Parathyroid adenoma (tissue), 2 donors: ENCODE measurements at regions not wholly inside any gene's neighbourhood (a gene's known extent, or its start where the extent isn't known, plus 50 kb on each side); places are given as distances from the start of the nearest gene placed in this dataset.
"Not testable (repeated sequence)": the region's sequence is repeated elsewhere in the genome, so short reads cannot be mapped to it uniquely, and the experiment has no call there.

Source experiments
- H2AFZ ChIP-seq: fragments of 300-600 bp; sonication (generic); one replicate; pipeline ENCODE4 v1.7.0; 2017; ENCODE audit warnings: antibody characterized with exemption, mild to moderate bottlenecking
- H3K27ac ChIP-seq: fragments of 300-600 bp; sonication (generic); one replicate; pipeline ENCODE4 v1.7.0; 2017
- H3K27me3 ChIP-seq: fragments of 300-600 bp; sonication (generic); one replicate; pipeline ENCODE4 v1.7.0; 2017; ENCODE audit warnings: low read length; ENCODE audit not compliant: control insufficient read depth, insufficient read depth
- H3K36me3 ChIP-seq: fragments of 300-600 bp; sonication (generic); one replicate; pipeline ENCODE4 v1.7.0; 2017; ENCODE audit warnings: low read length; ENCODE audit not compliant: control insufficient read depth, insufficient read depth
- H3K4me1 ChIP-seq: fragments of 300-600 bp; sonication (generic); one replicate; pipeline ENCODE4 v1.7.0; 2017; ENCODE audit warnings: control low read depth
- H3K4me2 ChIP-seq: fragments of 300-600 bp; sonication (generic); one replicate; pipeline ENCODE4 v1.7.0; 2017; ENCODE audit warnings: low read length
- H3K4me3 ChIP-seq: fragments of 300-600 bp; sonication (generic); one replicate; pipeline ENCODE4 v1.7.0; 2017; ENCODE audit warnings: low read depth, low read length
- H3K79me2 ChIP-seq: fragments of 300-600 bp; sonication (generic); one replicate; pipeline ENCODE4 v1.7.0; 2017; ENCODE audit warnings: control low read depth
- H3K9ac ChIP-seq: fragments of 300-600 bp; sonication (generic); one replicate; pipeline ENCODE4 v1.7.0; 2017; ENCODE audit warnings: mild to moderate bottlenecking
- H3K9me3 ChIP-seq: fragments of 300-600 bp; sonication (generic); one replicate; pipeline ENCODE4 v1.7.0; 2017; ENCODE audit warnings: low read length; ENCODE audit not compliant: control insufficient read depth
- CTCF ChIP-seq: fragments of 300-600 bp; sonication (generic); IDR thresholded peaks from one replicate; pipeline ENCODE4 v1.7.0; 2017; ENCODE audit warnings: antibody characterized with exemption, mild to moderate bottlenecking
- donor health status: primary hyperparathyroidism.

DNA sequence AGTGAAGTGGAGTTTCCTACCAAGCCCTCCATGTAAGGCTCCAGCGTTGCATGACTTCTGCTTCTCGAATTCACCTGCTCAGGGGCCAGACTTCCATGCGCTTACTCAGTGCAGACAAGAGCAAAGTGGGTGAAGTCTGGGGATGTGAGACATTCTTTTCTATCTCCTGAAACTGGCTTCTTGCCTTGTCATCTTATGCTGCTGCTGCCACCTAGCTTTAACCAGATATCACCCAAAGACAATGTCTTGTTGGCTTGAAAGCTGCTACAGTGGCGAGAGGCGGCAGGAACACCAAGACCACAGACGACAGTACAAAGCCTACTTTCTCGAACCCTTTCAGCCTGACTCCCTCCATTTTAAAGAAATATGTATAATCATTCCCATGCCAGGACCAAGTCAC is 103.6 kb upstream of the ADGRG2 start:
- Histone ChIP-seq H3K27me3 (no peaks in the 10 kb centered on the region), H3K36me3 (no peaks in the 10 kb centered on the region), H3K79me2 (no peaks in the 10 kb centered on the region), H3K4me2 (no peak overlapping the region), H3K4me1 (no peaks in the 10 kb centered on the region), H3K9me3 (no peaks in the 10 kb centered on the region), H3K4me3 (no peak overlapping the region), H3K9ac (no peak overlapping the region), H3K27ac (no peak overlapping the region), H2AFZ (peak overlapping the region; percentile 62)
- peak; percentile 39 for TF ChIP-seq CTCF

DNA sequence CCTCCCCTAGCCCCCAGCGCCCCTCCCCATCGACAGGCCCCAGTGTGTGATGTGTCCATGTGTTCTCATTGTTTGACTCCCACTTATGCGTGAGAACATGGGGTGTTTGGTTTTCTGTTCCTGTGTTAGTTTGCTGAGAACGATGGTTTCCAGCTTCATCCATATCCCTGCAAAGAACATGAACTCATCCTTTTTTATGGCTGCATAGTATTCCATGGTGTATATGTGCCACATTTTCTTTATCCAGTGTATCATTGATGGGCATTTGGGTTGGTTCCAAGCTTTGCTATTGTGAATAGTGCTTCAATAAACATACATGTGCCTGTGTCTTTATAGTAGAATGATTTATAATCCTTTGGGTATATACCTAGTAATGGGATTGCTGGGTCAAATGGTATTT is 107.6 kb upstream of the ADGRG2 start:
- H3K27ac ChIP-seq, H3K4me3 ChIP-seq, H3K36me3 ChIP-seq, H2AFZ ChIP-seq, H3K4me2 ChIP-seq, H3K27me3 ChIP-seq, H3K9me3 ChIP-seq, H3K79me2 ChIP-seq, H3K4me1 ChIP-seq, H3K9ac ChIP-seq: not testable (repeated sequence)

GRCh38 chrX:19237901-19238300 is 105.8 kb upstream of the PDHA1 start:
- H3K4me2 ChIP-seq = no peak overlapping the region

GRCh38 chrX:19243431-19243830 is 100.3 kb upstream of the PDHA1 start:
- Histone ChIP-seq H2AFZ (no peak overlapping the region), H3K36me3 (no peaks in the 10 kb centered on the region), H3K9me3 (no peaks in the 10 kb centered on the region), H3K4me2 (no peak overlapping the region), H3K9ac (no peak overlapping the region), H3K79me2 (no peaks in the 10 kb centered on the region), H3K4me3 (no peak overlapping the region), H3K27ac (no peak overlapping the region), H3K27me3 (no peaks in the 10 kb centered on the region), H3K4me1 (no peaks in the 10 kb centered on the region)
- TF ChIP-seq CTCF = no peak

More at GRCh38 chrX:19237901-19238300, 105.8 kb upstream of the PDHA1 start:
- H3K27ac ChIP-seq = no peak overlapping the region
- H3K36me3 ChIP-seq = no peaks in the 10 kb centered on the region
- no peak for TF ChIP-seq CTCF
- H3K4me3 ChIP-seq = no peak overlapping the region
- no peaks in the 10 kb centered on the region for H3K9me3 ChIP-seq
- no peaks in the 10 kb centered on the region for H3K27me3 ChIP-seq
- no peak overlapping the region for H3K9ac ChIP-seq
- no peaks in the 10 kb centered on the region for H3K4me1 ChIP-seq
- H3K79me2 ChIP-seq = no peaks in the 10 kb centered on the region
- H2AFZ ChIP-seq = no peak overlapping the region

GRCh38 chrX:19244921-19245320 is 98.8 kb upstream of the PDHA1 start:
- not testable (repeated sequence) for H3K27me3 ChIP-seq, H3K4me2 ChIP-seq, H3K27ac ChIP-seq, H3K4me3 ChIP-seq, H2AFZ ChIP-seq, H3K36me3 ChIP-seq, H3K4me1 ChIP-seq, H3K79me2 ChIP-seq, H3K9ac ChIP-seq, H3K9me3 ChIP-seq

DNA sequence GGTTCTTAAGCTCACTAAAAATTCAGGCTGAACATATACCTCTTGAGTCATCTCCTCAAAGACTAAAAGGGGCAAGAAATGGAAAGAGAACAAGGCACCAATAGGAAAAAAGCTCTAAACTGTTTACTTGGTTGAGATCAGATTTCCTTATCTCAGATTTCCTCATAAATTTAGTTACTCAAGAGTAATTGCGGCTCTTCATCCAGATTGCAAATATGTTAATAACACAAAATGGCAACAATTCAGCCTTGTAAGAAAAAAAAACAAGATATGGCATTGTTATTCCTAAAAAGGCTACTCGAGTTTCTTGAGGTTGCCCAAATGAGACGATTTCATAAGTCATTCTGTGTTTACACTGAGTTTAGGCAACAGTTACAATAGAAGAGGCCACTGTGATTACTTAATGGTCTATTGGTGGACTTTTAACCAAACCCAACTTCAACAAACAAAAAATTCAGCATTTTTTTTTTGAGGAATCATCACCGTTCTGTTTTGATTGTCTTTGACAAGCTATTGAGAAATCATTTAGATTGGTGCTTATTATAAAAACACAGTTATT is 97.9 kb upstream of the PDHA1 start:
- no peak overlapping the region for H2AFZ ChIP-seq

More for the DNA sequence above, 97.9 kb upstream of the PDHA1 start:
- no peaks in the 10 kb centered on the region for H3K9me3 ChIP-seq
- TF ChIP-seq CTCF = no peak
- no peak overlapping the region for H3K9ac ChIP-seq
- no peaks in the 10 kb centered on the region for H3K4me1 ChIP-seq
- H3K27ac ChIP-seq = no peak overlapping the region
- no peaks in the 10 kb centered on the region for H3K79me2 ChIP-seq
- H3K4me2 ChIP-seq = no peak overlapping the region
- no peaks in the 10 kb centered on the region for H3K27me3 ChIP-seq
- no peak overlapping the region for H3K4me3 ChIP-seq
- no peaks in the 10 kb centered on the region for H3K36me3 ChIP-seq
